HG03060 (cell line): ENCODE measurements at regions not wholly inside any gene's neighbourhood (a gene's known extent, or its start where the extent isn't known, plus 50 kb on each side); places are given as distances from the start of the nearest gene placed in this dataset.

Source experiments
- ATAC-seq: cut with Tn5 transposase; IDR thresholded peaks from one replicate; pipeline ENCODE4 v1.9.1; 2021; ENCODE audit warnings: low read depth, moderate number of reproducible peaks; ENCODE audit not compliant: unreplicated experiment

DNA sequence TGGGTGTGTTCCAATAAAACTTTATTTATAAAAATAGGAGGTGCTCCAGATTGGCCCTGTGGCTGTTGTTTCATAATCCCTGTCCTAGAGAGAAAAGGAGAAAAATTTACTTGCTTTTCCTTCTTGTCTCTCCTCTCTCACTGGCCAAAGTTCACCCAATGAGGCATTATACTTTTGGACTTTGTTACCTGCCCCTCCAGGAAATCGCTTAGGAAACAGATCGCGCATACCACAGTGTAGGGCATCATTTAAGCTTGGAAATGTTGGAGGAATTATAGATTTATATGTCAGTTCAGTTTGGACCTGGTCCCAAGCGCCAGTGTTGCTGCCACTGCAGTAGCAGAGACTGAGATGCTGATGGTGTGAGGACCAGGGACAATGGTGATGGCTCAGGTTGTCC, 337.6 kb upstream of the NR3C2 start:
- ATAC-seq = no peak

DNA sequence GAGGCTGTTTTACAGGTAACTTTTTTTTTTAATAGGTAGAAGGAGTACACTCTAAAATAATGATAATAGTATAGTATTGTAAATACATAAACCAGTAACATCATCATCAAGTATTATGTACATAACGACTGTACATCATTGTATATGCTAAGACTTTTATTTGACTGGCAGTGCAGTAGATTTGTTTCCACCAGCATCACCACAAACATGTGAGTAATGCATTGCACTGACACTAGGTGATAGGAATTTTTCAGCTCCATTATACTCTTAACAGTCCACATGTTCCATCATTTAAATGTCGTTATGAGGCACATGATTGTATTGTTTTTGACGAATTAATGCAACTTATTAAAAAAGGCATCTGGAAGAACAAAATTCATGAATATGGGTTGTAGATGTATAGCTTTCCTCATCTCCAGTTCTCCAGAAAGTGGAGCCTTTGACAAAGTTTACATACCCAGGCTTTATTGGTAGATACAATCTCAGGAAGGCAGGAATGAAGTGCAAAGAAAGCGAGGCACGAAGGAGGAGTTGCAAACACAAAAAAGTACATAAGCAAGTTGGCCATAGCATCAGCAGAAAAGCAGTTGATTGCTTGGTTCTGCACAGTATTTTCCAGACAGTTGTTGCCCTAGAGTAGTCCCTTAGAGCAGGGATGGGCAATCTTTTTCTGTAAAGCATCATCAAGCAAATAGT, 336.9 kb upstream of the NR3C2 start:
- ATAC-seq = no peak

DNA sequence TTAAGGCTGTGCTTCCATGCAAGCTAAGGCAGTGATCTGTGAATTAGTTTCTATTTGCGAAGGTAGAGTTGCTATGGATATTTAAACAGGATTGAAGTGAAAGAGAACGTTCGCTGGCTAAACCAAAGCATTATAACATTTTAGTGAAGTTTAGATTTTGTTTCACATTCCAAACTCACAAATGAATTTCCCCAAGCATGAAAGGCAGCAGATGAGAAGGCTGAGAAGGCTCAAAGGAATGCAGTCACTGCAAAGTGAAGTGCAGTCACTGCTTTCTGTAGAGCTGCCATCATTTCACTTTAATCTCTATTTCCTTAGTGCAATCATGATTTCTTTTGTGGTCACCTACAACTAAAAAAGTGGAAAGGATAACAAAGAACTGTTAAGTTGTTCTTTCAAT, 334.7 kb upstream of the NR3C2 start:
- ATAC-seq = no peak

DNA sequence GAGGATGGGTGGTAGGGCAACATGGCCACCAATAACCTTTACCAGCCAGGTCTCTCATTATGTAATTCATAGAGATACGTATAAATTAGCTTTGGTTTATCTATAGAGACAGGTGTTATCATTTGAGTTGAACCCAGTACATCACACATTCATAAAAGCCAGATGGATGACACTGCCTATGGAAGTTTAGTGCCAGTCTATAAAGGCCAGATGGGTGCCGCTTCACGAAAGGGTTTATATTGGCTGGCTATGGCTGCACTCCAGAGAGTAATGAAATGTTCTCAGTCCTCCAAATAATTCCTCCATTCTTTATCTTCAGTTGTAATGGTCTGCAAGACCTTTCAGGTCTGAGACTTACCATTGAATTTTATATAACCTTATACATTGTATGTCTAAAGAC, 331.9 kb upstream of the NR3C2 start:
- no peak for ATAC-seq

DNA sequence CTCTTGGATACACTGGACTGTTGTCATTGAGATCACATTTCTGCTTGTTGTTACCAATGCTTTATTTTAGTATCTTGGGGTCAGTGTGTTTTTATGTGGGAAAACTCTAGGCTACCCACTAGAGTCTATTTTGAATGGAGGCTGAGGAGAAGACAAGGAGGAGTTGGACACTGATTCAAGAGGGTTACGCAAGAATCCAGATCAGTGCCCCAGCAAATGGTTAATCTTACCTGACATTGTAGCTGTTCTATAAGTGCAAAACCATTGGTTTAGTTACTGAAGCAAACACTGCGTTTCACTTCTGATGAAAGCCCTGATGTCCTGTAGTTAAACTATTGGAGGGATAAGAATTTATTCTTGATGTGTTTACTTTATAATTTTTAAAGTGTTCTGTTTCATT, 331.1 kb upstream of the NR3C2 start:
- ATAC-seq = no peak

DNA sequence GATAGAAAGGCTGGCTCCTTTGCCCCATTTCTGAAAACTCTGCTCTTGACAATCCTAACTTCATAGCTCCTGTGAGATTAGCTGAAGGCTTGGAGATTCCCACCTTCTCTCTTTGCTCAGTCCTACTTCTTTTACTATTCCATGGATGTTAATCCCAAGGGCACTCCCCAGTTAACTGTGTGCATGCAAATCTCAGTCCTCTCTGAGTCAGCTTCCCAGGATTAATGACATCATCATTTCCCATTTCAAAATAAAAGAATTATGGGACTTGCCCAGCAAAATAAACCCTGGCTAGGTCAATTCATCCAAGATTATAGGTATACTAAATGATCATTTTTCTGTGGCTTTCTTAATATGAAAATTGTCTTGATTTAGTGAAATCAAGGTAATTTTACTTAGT, 328.6 kb upstream of the NR3C2 start:
- ATAC-seq = no peak

DNA sequence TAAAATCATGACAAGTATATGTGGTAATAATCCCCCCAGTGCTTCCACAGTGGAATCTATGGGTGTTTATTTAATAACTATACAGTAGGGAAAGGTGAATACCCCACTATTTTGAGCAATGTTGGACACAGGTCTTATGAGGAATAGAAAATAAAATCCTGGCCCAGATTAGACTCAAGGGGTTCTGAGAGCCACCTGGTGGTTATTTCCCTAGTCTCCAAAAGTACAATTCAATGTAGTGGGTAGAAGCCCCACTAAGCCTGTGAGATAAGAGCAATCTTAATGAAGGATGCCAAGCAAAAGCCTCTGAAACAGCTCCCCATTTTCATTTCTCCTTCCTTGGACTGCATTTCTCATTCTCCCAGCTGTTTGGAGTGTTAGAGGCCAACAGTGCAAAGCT, 328.2 kb upstream of the NR3C2 start:
- no peak for ATAC-seq

DNA sequence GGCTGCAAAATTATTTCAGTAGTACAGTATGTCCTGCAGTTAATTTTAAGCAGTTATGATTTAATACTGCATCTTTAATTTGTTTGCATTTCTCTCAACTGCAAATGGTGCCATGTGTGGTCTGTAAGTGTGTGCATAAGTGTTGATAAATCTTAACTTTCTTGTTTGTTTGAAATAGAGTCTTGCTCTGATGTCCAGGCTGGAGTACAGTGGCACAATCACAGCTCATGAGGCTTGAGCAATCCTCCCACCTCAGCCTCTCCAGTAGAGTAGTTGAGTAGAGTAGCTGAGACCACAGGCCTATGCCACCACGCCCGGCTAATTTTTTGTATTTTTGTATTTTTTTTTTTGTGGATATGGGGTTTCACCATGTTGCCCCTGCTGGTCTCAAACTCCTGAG, 322.5 kb upstream of the NR3C2 start:
- no peak for ATAC-seq

DNA sequence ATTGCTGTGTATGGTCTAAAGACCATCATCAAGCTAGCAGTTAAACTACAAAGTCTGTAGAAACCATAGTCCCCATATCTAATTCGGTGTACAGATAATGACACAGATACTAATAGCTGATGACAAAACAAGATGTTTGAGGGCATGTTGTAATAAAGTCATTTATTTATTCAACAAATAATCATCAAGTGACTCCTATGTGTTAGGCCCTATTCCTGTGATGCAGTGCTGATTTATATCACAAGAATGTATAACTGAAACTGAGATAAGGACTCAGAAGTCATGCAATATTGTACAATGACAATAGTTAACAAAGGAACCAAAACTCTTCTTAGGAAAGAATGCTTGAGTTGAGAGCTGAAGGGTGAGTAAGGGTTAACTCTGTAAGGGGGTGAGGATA, 315.0 kb upstream of the NR3C2 start:
- ATAC-seq = no peak

DNA sequence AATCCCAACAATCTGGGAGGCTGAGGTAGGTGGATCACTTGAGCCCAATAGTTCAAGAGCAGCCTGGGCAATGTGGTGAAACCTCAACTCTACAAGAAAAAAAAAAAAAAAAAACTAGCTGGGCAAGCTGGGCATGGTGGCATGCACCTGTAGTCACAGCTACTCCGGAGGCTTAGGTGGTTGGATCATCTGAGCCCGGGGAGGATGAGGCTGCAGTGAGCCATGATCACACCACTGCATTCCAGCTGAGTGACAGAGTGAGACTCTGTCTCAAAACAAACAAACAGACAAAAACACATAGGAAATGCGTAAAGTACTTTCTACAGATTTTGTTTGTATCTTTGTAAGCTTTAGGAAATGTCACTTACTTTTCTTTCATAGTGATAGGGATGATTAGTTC, 307.2 kb upstream of the NR3C2 start:
- no peak for ATAC-seq

DNA sequence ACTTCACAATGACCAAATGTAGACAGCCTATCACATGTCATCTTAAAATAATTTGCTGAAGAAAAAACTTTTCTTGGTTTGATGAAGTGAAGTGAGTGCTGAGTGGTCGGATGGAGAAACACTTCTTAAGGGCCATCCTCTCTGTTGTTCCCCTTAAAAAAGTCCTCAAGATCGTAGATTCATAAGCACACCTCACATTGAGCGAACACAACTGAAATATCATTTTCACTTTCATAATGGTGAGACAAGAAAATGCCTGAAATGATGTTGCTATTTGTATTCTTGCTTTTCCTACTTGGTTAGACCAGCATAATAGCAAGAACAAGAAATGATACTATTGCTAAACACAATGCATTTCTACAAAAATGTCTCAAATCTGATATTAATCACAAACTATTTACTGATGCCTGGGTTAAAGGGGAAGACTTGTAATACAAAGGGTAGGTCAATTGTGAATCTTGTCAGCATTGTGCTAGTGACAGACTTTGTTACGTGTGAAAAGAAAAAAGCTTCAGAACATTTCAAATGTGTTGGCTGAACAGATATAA, 305.6 kb upstream of the NR3C2 start:
- no peak for ATAC-seq

DNA sequence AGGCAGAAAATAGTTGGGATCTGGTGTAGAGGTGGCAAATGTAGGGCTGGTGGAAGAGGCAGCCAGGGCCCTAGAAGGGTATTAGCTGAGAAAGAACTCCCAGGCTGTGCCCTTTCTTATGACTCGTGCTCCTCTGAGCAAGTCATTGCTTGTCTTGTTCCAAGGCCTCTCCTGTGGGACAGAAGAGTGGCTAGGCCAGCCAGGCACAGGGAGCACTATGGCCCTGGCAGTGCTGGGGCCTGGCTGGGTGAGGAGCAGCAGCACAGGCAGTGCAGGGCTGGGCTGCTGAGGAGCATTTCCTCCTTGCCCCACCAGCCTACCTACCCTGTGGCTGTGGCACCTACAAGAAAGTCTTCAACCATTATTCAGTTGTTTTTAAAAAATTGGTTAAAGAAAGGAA, 298.5 kb upstream of the NR3C2 start:
- no peak for ATAC-seq

DNA sequence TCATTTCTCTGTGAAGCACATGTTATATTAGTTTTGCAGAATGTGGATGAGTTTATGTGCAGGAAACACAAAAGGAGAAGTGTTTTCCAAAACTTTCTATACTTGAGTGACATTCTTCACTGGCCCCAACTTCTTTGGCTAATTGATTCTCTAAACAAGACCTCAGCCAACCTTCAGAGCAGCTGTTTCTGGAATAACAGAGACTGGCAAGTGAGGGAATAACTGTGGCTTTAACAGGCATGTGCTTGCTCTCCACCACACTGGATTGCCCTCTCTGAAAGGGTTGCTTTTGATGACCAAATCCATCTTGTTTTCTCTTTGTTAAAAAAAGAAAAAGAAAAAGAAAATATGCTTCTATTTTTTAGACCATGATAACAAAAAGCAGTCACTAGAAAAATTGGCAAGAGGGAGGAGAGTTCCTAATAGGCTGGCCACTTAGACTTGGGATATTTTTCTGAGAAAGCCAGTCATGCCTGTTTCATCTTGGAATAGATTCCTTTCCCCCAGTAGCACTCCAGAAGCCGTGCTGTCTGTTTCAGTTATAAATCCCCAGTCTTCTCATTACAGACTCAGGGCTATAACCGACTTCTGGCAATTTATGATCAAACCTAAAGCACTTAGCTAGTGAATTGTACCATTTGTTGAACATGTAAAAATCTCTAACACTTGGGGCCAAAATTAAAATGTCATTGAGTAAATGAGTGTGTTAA, 295.0 kb upstream of the NR3C2 start:
- ATAC-seq = no peak

DNA sequence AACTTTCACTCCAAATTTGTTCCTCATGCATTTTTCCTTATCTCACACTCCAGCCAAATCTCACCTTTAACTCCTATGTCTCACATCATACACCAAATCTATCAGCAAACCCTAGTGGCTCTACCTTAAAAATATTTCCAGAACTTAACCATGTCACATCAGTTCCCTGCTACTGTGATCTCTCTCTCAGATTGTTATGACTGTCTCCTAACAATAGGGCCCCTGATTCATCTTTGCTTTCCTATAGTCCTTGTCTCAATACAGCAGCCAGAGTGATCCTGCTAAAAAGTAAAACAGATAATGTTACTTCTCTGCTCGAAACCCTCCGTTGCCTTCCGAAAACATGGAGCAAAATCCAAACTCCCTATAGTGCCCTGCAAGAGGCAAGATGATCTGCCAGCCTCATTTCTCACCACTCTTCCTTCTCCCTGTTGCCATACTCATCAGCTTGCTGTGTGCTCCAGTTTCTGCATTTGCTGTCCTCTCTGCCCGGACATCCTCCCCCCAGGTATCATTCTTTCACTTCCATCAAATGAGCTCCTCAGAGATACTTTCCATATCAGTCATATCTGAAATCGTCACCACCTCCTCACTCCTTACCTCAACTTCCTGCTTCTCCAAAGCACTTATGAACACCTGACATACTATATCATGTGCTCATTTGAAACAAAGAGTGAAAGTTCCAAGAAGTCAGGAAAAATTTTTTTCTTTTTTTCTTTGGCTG, 293.4 kb upstream of the NR3C2 start:
- peak; percentile 77 for ATAC-seq

DNA sequence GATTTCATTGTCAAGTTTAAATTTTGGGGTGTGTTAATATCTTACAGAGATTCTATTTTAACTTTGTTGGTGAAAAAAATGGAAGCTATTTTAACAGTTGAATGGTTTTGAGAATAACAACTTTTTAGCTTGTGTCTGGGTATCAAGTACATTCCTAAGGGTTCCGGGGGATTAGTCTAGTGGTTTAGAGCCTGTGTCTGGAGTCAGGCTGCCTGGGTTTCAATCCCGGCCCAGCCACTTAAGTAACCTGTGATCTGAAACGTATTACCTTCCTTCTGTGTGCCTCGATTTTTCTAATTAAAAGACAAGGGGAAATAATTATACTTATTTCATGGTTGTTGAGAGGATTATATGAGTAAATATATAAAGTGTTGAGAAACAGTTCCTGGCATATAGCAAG, 288.6 kb upstream of the NR3C2 start:
- no peak for ATAC-seq

DNA sequence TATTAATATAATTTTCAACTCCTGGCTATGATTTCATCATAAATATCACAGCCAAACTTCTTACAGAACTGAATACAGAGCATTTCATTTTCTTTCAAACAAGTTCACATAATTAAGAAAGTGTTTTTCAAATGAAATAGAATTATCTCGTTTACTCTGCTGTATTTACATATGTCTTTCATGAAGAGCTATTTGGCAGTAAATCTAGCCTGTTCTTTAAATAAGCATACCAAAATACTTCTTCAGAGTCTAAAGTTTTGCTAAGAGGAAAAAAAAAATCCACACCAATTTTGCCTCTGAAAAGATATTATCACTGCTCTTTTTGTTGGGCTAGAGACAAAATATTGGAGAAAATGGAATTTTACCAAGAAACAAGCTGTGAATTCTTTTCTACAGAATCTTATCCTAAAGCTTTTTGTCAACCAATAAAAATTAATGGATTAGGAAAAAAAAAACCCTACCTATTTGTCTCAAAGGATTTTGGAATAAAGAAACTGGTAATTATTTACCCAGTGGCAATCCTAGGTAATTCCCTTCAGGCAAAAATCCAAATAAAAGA, 287.9 kb upstream of the NR3C2 start:
- ATAC-seq = no peak

DNA sequence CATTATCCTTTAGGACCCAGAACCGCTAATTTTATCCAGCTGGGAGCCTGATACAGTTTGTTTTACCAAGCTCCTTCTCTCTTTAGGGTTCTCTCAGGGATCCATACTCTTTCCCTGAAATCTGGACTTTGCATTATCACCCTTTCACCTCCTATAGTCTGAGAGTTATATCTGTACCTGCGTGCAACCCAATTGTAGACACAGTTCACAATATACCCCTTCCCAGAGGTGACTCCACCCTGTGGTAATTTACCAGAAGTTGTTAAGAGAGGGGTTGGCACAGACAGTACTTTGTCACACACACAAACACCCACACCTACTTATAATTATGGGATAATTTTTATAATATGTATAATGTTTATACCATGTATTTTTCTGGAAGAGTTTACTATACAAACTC, 275.8 kb upstream of the NR3C2 start:
- ATAC-seq = no peak

DNA sequence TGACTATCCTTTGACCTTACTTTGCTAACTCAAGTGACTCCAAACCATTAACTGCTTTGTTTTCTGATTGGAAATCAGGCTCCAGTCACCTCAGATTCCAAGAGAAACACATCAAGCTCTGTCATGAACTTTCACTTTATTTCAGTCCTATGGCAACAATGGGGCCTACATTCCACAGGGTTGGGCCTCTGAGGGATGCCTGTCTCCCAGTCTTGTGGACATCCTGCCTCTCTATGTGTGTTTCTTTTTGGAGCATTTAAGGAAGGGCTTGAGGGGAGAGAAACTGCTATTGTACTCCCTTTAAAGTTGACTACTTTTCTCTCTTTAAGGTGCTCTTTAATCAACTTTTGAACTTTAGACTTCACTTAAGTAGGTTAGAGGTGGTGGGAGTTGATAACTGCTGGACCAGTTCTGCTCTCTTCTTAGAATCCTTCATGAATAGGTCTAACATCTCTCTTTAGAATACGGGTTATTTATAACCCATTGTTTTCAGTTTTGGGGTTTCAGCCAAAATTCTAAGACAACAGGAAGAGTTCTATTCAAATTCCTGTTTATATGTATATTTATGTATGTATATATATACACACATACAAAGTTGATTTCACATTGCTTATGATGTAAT, 274.3 kb upstream of the NR3C2 start:
- no peak for ATAC-seq

DNA sequence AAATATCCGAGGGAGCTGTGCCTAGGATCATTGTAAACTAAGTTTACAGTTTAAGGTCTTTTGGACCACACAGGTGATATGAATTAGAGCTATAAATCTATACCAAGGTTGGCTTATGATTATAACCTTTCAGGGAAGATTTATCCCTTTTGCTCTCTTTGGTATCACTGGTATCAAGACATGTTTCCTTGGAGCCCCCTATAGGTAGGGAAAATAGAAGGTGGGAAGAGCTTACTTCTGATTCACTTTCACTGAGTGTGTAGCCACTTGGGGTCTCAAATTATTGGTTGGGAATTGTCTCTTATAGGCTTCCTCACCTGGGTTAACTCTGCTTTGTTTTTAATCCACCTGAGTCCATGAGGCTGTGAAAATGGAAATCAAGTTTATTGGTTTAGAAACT, 262.1 kb upstream of the NR3C2 start:
- no peak for ATAC-seq

DNA sequence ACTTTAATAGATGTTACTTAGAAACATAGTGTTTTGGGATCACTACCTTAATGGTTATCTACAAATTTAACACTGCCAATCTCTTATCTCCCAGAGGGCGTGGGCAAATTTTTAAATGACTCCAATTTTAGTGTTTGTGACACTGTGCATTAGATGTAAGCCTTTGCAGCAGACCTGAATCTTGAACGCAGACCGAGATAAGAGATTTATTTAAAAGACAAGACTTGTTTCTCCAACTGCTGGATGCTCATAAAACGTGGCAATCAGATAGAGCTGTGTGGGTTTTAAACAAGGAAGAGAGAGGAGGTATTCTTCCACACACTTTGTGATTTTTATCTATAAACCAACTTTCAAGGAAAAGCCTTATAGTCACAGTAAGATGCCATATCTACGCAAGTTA, 252.5 kb upstream of the NR3C2 start:
- ATAC-seq = no peak
